Bronchial epithelial cell (primary cell): ENCODE measurements at regions not wholly inside any gene's neighbourhood (a gene's known extent, or its start where the extent isn't known, plus 50 kb on each side); places are given as distances from the start of the nearest gene placed in this dataset.

Source experiments
- DNase-seq: peaks from one replicate; pipeline ENCODE4 v3.0.0-alpha.2; 2010; ENCODE audit warnings: low read depth
- FAIRE-seq: peaks from 2 replicates; lab custom pipeline; 2011; peaks lifted over from hg19 to GRCh38; lab: Jason Lieb, UNC
- H3K27me3 ChIP-seq: 2 replicates; pipeline ENCODE4 v1.5.1; 2011; ENCODE audit warnings: low read length; ENCODE audit not compliant: control insufficient read depth, insufficient read depth
- H3K36me3 ChIP-seq: 2 replicates; pipeline ENCODE4 v1.5.1; 2011; ENCODE audit warnings: low read length; ENCODE audit not compliant: control insufficient read depth, insufficient read depth
- H3K4me3 ChIP-seq: 2 replicates; pipeline ENCODE4 v1.5.1; 2011; ENCODE audit warnings: mild to moderate bottlenecking, low read depth, low read length, control low read depth
- TF ChIP-seq, protein P1 (sequence below): IDR thresholded peaks from 2 replicates; pipeline ENCODE4 v1.5.1; 2011; ENCODE audit warnings: mild to moderate bottlenecking, moderate library complexity, low read length, control low read depth, inconsistent platforms; ENCODE audit not compliant: insufficient read depth, severe bottlenecking

GRCh38 chr13:33349288-33349985 is 63.9 kb upstream of the STARD13 start:
- TF ChIP-seq, protein P1, sequence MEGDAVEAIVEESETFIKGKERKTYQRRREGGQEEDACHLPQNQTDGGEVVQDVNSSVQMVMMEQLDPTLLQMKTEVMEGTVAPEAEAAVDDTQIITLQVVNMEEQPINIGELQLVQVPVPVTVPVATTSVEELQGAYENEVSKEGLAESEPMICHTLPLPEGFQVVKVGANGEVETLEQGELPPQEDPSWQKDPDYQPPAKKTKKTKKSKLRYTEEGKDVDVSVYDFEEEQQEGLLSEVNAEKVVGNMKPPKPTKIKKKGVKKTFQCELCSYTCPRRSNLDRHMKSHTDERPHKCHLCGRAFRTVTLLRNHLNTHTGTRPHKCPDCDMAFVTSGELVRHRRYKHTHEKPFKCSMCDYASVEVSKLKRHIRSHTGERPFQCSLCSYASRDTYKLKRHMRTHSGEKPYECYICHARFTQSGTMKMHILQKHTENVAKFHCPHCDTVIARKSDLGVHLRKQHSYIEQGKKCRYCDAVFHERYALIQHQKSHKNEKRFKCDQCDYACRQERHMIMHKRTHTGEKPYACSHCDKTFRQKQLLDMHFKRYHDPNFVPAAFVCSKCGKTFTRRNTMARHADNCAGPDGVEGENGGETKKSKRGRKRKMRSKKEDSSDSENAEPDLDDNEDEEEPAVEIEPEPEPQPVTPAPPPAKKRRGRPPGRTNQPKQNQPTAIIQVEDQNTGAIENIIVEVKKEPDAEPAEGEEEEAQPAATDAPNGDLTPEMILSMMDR: no peak
- Histone ChIP-seq H3K4me3 (peak overlapping the region; percentile 39), H3K27me3 (no peaks in the 10 kb centered on the region), H3K36me3 (no peaks in the 10 kb centered on the region)
- DNase-seq (no peak), FAIRE-seq (no peak)

DNA sequence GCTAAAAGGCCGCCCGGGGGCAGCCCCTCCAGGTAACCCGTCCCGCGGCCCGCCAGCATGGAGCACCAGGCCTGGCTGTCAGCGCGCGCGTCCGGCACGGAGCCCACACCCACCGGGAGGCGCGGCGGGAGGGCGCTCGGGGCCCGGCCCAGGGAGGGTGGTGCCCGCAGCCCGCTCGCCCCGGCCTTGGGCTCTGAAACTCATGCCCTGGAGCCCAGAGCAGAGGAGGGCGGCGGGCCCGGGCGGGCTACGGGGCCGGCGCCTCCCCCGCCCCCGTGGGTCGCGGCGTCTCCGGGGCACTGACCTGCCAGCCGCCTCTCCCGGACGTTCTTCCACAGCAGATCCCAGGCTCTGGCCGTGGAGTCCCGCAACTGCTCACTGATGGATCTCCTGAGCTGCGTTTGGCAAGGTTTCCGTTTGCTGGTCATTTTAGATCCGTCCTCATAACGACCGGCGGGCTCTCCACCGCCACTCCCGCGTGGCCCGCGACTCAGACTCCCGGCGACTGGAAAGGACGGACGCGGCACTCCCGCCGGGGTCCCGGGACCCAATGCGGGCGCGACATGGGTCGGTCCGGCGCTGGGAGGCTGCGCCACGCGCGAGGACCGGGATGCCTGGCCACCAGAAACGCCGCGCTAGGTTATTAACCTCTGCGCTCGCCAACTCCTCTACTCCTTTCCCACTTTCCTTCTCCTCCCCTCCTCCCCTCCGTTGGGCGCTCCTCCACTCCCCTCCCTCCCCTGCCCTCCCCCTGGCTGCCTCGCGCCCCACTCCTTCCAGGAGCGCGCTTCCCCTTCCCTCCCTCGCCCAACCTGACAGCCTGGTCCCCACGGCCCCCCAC is 64.7 kb upstream of the STARD13 start:
- Histone ChIP-seq H3K36me3 (no peaks in the 10 kb centered on the region), H3K4me3 (peak overlapping the region; percentile 39), H3K27me3 (no peaks in the 10 kb centered on the region)
- no peak for FAIRE-seq
- no peak for DNase-seq
- TF ChIP-seq, protein P1: no peak

DNA sequence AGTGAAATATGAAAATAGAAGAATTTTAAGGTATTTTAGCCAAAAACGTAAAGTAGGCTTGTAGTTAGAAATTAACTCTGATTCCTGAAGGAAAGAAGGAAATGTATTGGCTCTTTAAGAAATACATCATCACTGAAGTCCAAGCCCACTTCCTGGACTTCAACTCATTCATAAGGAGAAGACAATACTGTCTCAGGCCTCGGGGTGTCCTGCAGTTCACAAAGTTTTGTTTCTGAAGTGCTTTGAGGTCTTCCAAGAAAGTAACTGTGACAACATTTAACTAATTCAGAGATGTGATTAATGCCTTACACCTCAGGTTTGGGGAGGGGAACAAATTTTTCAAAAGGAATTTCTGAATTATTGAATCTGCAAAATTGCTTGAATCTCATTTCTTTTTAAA is 65.8 kb upstream of the STARD13 start:
- Histone ChIP-seq H3K36me3 (no peaks in the 10 kb centered on the region), H3K4me3 (no peak overlapping the region), H3K27me3 (no peaks in the 10 kb centered on the region)
- TF ChIP-seq, protein P1: no peak
- no peak for FAIRE-seq
- peak; percentile 29 for DNase-seq

DNA sequence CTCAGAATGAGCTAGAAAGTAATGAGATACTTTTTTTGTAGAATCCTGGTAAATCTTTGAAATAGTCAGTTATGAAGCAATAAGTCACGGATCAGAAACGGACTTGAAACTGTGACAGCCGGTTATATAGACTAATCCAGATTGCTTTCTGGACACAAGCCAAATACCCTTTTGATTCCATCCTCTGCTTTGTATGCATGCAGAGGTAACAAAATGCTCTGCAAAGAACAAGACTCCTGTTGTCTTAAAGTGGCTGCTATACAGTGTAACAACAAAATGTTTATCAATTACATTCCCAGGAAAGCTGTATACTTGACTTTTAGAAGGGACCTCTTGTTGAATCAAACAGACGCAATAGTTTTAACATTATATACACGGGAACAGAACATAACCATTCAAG is 66.5 kb upstream of the STARD13 start:
- Histone ChIP-seq H3K36me3 (no peaks in the 10 kb centered on the region), H3K4me3 (no peak overlapping the region), H3K27me3 (no peaks in the 10 kb centered on the region)
- FAIRE-seq (no peak), DNase-seq (no peak)
- TF ChIP-seq, protein P1: no peak

GRCh38 chr13:33352526-33352925 is 67.0 kb upstream of the STARD13 start:
- DNase-seq: no peak
- H3K36me3 ChIP-seq: no peaks in the 10 kb centered on the region
- no peaks in the 10 kb centered on the region for H3K27me3 ChIP-seq
- no peak overlapping the region for H3K4me3 ChIP-seq
- TF ChIP-seq, protein P1: no peak
- no peak for FAIRE-seq
